Activated T-helper 1 cell treated with anti-CD3 and anti-CD28 coated beads, Interleukin-12 subunit alpha, Interleukin-12 subunit beta, Interleukin-2, Interleukin-4 antibody, amounts not matched to agents 30 ng/mL and 10 ng/mL and 1 ng/mL, durations not matched to agents 14 hours and 24 hours and 36 hours (primary cell): ENCODE measurements at regions not wholly inside any gene's neighbourhood (a gene's known extent, or its start where the extent isn't known, plus 50 kb on each side); places are given as distances from the start of the nearest gene placed in this dataset.

Experiments
- DNase-seq: peaks from one replicate; pipeline ENCODE4 v3.0.0; 2021; ENCODE audit warnings: low spot score
- H3K27ac Mint-ChIP-seq: one replicate; pipeline ENCODE4 v1.8.0; 2021; ENCODE audit warnings: mild to moderate bottlenecking, mixed read lengths
- H3K27me3 Mint-ChIP-seq: one replicate; pipeline ENCODE4 v1.8.0; 2022; ENCODE audit warnings: mild to moderate bottlenecking, moderate library complexity, mixed read lengths; ENCODE audit not compliant: insufficient read depth
- H3K36me3 Mint-ChIP-seq: one replicate; pipeline ENCODE4 v1.8.0; 2021; ENCODE audit warnings: low read depth, mixed read lengths
- H3K4me1 Mint-ChIP-seq: one replicate; pipeline ENCODE4 v1.8.0; 2021; ENCODE audit warnings: low read depth, mixed read lengths
- H3K4me3 Mint-ChIP-seq: one replicate; pipeline ENCODE4 v1.8.0; 2021; ENCODE audit warnings: mild to moderate bottlenecking, moderate library complexity, mixed read lengths
- H3K9me3 Mint-ChIP-seq: one replicate; pipeline ENCODE4 v1.8.0; 2021; ENCODE audit warnings: mixed read lengths
- intact Hi-C: fragments of 100-400 bp; cut with micrococcal nuclease; formaldehyde crosslinking; loops from one replicate; pipeline ENCODE4 v1.15.1; 2024

DNA sequence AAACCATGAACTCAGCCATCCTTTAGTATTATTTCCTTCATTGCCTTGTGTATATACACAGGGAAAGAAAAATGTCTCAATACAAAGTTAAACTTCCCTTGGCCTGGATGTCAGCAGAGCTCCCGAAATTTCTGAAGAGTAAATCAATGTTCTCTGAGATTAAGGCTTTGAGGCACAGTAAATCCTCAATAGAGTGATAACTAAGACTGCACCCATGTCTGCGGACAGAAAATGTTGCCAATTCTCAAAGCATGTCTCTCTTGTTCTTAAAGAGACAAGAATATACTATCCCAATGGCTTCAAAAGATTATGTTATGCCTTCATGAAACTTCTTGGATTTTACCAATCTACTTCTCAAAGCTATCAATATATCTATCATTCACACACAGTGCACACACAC is 1196.7 kb upstream of the TENM4 start:
- intact Hi-C loops: no loop called here
- Mint-ChIP-seq H3K4me1 (no peaks in the 10 kb centered on the region), H3K9me3 (peaks cover 3% of the 10 kb centered on the region), H3K27ac (no peak overlapping the region), H3K4me3 (no peak overlapping the region), H3K27me3 (peaks cover 2% of the 10 kb centered on the region), H3K36me3 (no peaks in the 10 kb centered on the region)
- no peak for DNase-seq

DNA sequence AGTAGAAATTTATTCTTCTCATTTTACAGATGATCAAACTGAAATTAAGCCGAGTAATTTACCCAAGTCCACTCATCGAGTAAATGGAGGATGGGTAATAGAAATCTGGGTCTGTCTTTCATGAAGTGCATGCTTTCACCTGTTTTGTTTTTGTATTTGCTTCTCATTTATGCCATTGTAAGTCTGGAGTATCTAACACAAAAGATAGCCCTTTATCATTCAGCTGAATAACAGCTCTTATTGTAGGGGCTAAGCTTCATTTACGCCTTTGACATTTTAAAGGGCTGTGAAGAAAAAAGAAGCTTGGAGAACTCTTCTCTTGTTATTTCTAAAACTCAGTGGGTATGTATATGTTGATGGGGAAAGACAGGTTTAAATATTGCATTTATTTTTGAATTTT is 1196.2 kb upstream of the TENM4 start:
- Mint-ChIP-seq H3K36me3 (no peaks in the 10 kb centered on the region), H3K27me3 (peaks cover 2% of the 10 kb centered on the region), H3K27ac (no peak overlapping the region), H3K4me3 (no peak overlapping the region), H3K9me3 (peaks cover 3% of the 10 kb centered on the region), H3K4me1 (no peaks in the 10 kb centered on the region)
- DNase-seq: no peak
- intact Hi-C loops: no loop called here

DNA sequence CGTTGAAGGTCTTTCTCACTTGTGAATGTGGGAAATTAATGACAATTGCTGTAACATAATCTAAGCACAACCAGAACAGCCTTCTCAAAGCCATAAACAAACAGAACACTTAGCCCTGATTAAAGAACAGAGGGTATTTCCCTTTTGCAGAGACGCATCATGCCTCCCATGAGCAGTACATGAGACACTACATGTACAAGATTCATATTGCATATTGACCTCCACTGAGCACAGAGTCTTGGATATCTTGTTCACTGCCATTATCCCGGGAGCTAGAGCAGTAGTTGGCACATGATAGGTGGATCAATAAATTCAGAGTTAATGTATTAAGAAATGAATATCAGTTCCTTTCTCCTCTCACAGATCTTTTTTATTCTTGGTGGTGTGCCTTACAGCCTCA is 1194.3 kb upstream of the TENM4 start:
- Mint-ChIP-seq H3K9me3 (peaks cover 3% of the 10 kb centered on the region), H3K4me3 (no peak overlapping the region), H3K27ac (no peak overlapping the region), H3K36me3 (no peaks in the 10 kb centered on the region), H3K4me1 (no peaks in the 10 kb centered on the region), H3K27me3 (no peaks in the 10 kb centered on the region)
- no peak for DNase-seq
- intact Hi-C loops: no loop called here

GRCh38 chr11:80632691-80633090 is 1191.9 kb upstream of the TENM4 start:
- intact Hi-C loops: no loop called here
- Mint-ChIP-seq H3K27me3 (no peaks in the 10 kb centered on the region), H3K27ac (no peak overlapping the region), H3K36me3 (no peaks in the 10 kb centered on the region), H3K4me3 (no peak overlapping the region), H3K9me3 (peaks cover 6% of the 10 kb centered on the region), H3K4me1 (no peaks in the 10 kb centered on the region)
- no peak for DNase-seq

- Mint-ChIP-seq H3K4me1 (no peaks in the 10 kb centered on the region), H3K27ac (no peak overlapping the region), H3K9me3 (peaks cover 6% of the 10 kb centered on the region), H3K36me3 (no peaks in the 10 kb centered on the region), H3K4me3 (no peak overlapping the region), H3K27me3 (no peaks in the 10 kb centered on the region)
- intact Hi-C loops: no loop called here
- no peak for DNase-seq
These were observed 1191.3 kb upstream of the TENM4 start for GRCh38 chr11:80632156-80632555.

- no peak for DNase-seq
- intact Hi-C loops: no loop called here
- peaks cover 6% of the 10 kb centered on the region for H3K9me3 Mint-ChIP-seq
- H3K4me3 Mint-ChIP-seq: no peak overlapping the region
- H3K36me3 Mint-ChIP-seq: no peaks in the 10 kb centered on the region
- H3K27me3 Mint-ChIP-seq: no peaks in the 10 kb centered on the region
- no peaks in the 10 kb centered on the region for H3K4me1 Mint-ChIP-seq
- H3K27ac Mint-ChIP-seq: no peak overlapping the region
These were observed 1188.6 kb upstream of the TENM4 start for GRCh38 chr11:80629466-80629865.

- Mint-ChIP-seq H3K9me3 (peaks cover 6% of the 10 kb centered on the region), H3K27me3 (no peaks in the 10 kb centered on the region), H3K27ac (no peak overlapping the region), H3K4me1 (no peaks in the 10 kb centered on the region), H3K36me3 (no peaks in the 10 kb centered on the region), H3K4me3 (no peak overlapping the region)
- intact Hi-C loops: no loop called here
- DNase-seq: no peak
These were observed 1186.5 kb upstream of the TENM4 start for GRCh38 chr11:80627364-80627763.

DNA sequence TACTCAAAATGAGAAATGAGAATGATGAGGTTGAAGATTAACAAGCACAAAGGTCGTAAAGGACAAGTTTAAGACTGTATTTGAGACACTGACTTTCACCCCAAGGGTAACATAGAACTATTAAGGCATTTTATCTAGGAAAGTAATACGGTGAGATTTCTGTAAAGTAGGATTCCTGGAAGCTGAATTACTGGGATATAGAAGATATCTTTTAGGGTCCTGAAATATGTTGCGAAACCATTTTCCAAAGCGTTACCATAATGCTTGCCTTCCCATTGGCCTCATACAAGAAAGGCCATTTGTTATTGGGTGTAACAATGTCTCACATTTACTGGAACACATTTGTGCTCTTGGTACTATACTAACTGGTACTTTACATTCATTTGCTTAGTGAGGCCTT is 1185.9 kb upstream of the TENM4 start:
- intact Hi-C loops: no loop called here
- Mint-ChIP-seq H3K36me3 (no peaks in the 10 kb centered on the region), H3K27ac (no peak overlapping the region), H3K9me3 (peaks cover 6% of the 10 kb centered on the region), H3K27me3 (no peaks in the 10 kb centered on the region), H3K4me1 (no peaks in the 10 kb centered on the region), H3K4me3 (no peak overlapping the region)
- DNase-seq: no peak

GRCh38 chr11:80625563-80625962 is 1184.7 kb upstream of the TENM4 start:
- Mint-ChIP-seq H3K4me3 (no peak overlapping the region), H3K4me1 (no peaks in the 10 kb centered on the region), H3K9me3 (peaks cover 6% of the 10 kb centered on the region), H3K27ac (no peak overlapping the region), H3K36me3 (no peaks in the 10 kb centered on the region), H3K27me3 (no peaks in the 10 kb centered on the region)
- DNase-seq: no peak
- intact Hi-C loops: no loop called here

DNA sequence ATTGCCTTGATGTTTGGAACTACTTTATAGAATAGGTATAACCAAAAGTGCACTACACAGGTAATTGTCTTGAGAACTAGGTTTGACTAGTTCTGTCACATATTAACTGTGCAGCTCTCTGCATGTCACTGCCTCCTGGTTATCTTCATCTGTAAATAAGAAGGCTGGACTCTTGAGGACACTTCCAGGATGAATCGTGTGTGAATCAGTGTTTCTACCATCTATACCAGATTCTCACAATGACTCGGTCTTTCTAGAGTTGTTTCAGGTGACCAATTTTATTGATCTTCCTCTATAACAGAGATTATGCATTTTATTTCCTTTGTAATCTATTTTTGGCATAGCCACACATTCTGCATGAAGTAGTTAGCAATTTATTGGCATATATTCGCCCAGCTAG is 1181.0 kb upstream of the TENM4 start:
- intact Hi-C loops: no loop called here
- H3K9me3 Mint-ChIP-seq: no peaks in the 10 kb centered on the region
- H3K4me1 Mint-ChIP-seq: no peaks in the 10 kb centered on the region
- H3K27ac Mint-ChIP-seq: no peak overlapping the region
- no peak for DNase-seq
- H3K4me3 Mint-ChIP-seq: no peak overlapping the region
- no peaks in the 10 kb centered on the region for H3K36me3 Mint-ChIP-seq
- no peaks in the 10 kb centered on the region for H3K27me3 Mint-ChIP-seq

DNA sequence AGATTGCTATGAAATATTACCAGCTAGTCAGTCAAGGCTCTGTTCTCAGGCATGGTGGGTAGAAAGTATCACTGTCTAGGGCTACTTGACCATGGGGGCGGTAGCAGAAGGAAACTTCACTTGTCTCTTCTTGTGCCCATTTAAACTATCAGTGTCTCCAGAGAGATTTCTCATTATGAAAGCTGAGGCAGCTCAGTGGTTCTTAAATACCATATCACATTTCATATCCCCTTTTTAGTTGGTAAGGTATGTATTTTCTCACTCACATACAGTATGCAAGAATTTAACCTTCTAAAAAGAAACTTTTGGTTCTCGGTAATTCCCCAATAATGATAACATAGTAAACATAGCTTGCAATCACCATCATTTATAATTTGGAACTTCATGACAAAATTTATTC is 1180.0 kb upstream of the TENM4 start:
- no peak for DNase-seq
- Mint-ChIP-seq H3K4me1 (no peaks in the 10 kb centered on the region), H3K4me3 (no peak overlapping the region), H3K27me3 (no peaks in the 10 kb centered on the region), H3K27ac (no peak overlapping the region), H3K36me3 (no peaks in the 10 kb centered on the region), H3K9me3 (no peaks in the 10 kb centered on the region)
- intact Hi-C loops: no loop called here

DNA sequence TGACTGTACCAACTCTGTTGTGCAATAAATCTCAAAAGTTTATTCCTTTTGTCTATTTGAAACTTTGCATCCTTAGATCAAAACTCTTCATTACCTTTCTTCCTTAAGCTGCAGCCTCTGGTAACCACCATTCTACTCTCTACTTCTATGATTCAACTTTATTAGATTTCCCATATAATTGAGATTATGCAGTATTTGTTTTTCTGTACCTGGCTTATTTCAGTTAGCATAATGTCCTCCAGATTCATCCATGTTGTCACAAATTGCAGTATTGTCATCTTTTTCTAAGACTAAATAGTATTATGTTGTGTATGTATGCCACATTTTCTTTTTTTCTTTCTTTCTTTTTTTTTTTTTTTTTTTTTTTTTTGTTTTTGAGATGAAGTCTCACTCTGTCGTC is 1176.3 kb upstream of the TENM4 start:
- H3K4me1 Mint-ChIP-seq: no peaks in the 10 kb centered on the region
- H3K4me3 Mint-ChIP-seq: no peak overlapping the region
- H3K36me3 Mint-ChIP-seq: no peaks in the 10 kb centered on the region
- no peak for DNase-seq
- intact Hi-C loops: no loop called here
- no peaks in the 10 kb centered on the region for H3K27me3 Mint-ChIP-seq
- H3K9me3 Mint-ChIP-seq: no peaks in the 10 kb centered on the region
- H3K27ac Mint-ChIP-seq: no peak overlapping the region

DNA sequence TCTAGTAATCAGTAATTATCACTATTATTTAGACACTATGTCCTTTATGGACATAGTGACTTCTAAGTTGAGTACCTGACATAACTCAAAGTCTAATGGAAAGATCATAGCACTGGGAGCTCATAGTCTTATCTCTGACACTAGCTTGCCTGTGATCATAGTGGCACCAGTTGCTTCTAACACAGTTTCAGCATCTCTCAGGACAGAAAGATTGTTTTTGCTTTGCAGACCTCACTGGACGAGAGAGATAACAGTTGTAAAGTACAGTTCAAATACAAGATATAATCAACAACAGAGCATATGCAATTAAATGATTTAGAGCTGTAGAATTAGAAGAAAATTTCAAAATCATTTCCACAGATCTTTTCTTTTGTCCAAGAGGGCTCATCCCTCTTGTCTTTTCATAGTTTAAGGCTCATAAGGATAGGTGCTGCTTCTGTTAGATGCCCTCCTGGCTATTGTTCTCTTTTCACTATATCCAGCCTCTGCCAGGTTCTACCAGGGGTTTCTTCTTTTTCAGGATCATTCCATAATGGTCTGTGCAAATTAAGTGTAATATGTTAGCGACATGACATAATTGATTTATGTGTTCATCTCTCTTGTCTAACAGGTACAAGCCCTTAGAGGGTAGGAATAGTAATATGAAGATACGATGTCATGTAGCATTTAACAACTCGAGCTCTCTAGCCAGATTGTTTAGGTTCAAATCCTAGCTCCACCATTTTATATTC is 1175.4 kb upstream of the TENM4 start:
- Mint-ChIP-seq H3K9me3 (peaks cover 2% of the 10 kb centered on the region), H3K4me3 (no peak overlapping the region), H3K27me3 (no peaks in the 10 kb centered on the region), H3K4me1 (no peaks in the 10 kb centered on the region), H3K27ac (no peak overlapping the region), H3K36me3 (no peaks in the 10 kb centered on the region)
- DNase-seq: no peak
- intact Hi-C loops: no loop called here

DNA sequence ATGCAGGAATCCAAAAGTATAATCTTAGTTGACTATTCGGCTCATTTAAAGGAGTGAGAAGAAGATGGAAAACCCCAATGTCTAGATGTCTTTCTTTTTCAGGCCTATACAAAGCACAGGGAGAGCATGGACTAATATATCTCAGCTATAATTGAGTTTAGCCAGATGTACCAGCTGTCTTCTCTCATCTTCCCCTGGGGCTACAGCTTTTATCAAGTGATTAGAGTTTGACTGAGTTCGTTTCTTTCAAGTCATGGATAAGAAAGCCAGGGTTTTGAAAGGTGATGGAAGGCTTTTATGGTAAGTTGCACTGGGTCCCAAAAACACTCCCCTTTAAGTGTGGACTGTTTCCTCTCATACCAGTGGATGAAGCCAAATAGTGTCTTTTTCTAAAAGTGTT is 1172.8 kb upstream of the TENM4 start:
- peaks cover 3% of the 10 kb centered on the region for H3K9me3 Mint-ChIP-seq
- no peak for DNase-seq
- no peak overlapping the region for H3K27ac Mint-ChIP-seq
- H3K27me3 Mint-ChIP-seq: no peaks in the 10 kb centered on the region
- intact Hi-C loops: no loop called here
- no peaks in the 10 kb centered on the region for H3K4me1 Mint-ChIP-seq
- no peaks in the 10 kb centered on the region for H3K36me3 Mint-ChIP-seq
- no peak overlapping the region for H3K4me3 Mint-ChIP-seq
